T-cell (primary cell): ENCODE measurements at regions not wholly inside any gene's neighbourhood (a gene's known extent, or its start where the extent isn't known, plus 50 kb on each side); places are given as distances from the start of the nearest gene placed in this dataset.

Experiments
- ATAC-seq, 4 experiments: fragments of 200-7000 bp in 3 of 4; fragments of 150-1000 bp in 1 of 4; cut with Tn5 transposase; replicated peaks in 1 of 4; 1 replicate in 3 of 4; 2 replicates in 1 of 4; pipeline ENCODE4 v1.10.0; 2021; ENCODE audit warnings: moderate library complexity in 3 of 4, mild to moderate bottlenecking in 2 of 4, moderate number of reproducible peaks in 1 of 4
- CTCF ChIA-PET, 2 donors: fragments of 300-600 bp; sonication (Branson Sonifier 250); formaldehyde crosslinking; loops; one replicate each; lab custom pipeline; 2022; ENCODE audit warnings: antibody characterized with exemption in 2 of 2; lab: Charles Lee
- POLR2A ChIA-PET, 2 donors: fragments of 300-600 bp; sonication (Branson Sonifier 250); formaldehyde crosslinking; loops; one replicate each; lab custom pipeline; 2022; ENCODE audit warnings: antibody characterized with exemption in 2 of 2; lab: Charles Lee
- DNase-seq, 35 experiments: peaks; one replicate each; pipeline versions ENCODE4 v3.0.0 to v3.0.0-alpha.2; 2013 to 2023
- H3K27ac ChIP-seq: one replicate; pipeline ENCODE4 v1.5.1; 2013; ENCODE audit warnings: low read length
- H3K27me3 ChIP-seq, 2 experiments: replicated peaks in 1 of 2; 1 replicate in 1 of 2; 2 replicates in 1 of 2; pipeline versions ENCODE4 v1.6.1 to v1.7.0; 2013; ENCODE audit warnings: low read length in 1 of 2, mixed read lengths in 1 of 2; ENCODE audit not compliant: control insufficient read depth in 2 of 2, insufficient read depth in 2 of 2; ENCODE audit errors: extremely low read depth in 1 of 2
- H3K36me3 ChIP-seq, 2 donors: 1 replicate in 1 of 2; 2 replicates in 1 of 2; pipeline versions ENCODE4 v1.6.1 to v1.7.0; 2013; ENCODE audit warnings: low read length in 1 of 2; ENCODE audit not compliant: control insufficient read depth in 2 of 2, insufficient read depth in 1 of 2; ENCODE audit errors: extremely low read depth in 1 of 2
- H3K4me1 ChIP-seq, 2 experiments: 1 replicate in 1 of 2; 2 replicates in 1 of 2; pipeline versions ENCODE4 v1.6.1 to v1.7.0; 2013; ENCODE audit warnings: low read length in 2 of 2, mixed read lengths in 1 of 2; ENCODE audit not compliant: insufficient read depth in 2 of 2, control insufficient read depth in 1 of 2; ENCODE audit errors: extremely low read depth in 1 of 2
- H3K4me3 ChIP-seq, 2 donors: 1 replicate in 1 of 2; 2 replicates in 1 of 2; pipeline versions ENCODE4 v1.5.1 to v1.7.0; 2013; ENCODE audit warnings: mild to moderate bottlenecking in 2 of 2, low read length in 1 of 2, moderate library complexity in 1 of 2; ENCODE audit not compliant: control insufficient read depth in 1 of 2; ENCODE audit errors: extremely low read depth in 1 of 2
- H3K9me3 ChIP-seq: 2 replicates; pipeline ENCODE4 v1.7.0; 2013
- H3K27ac Mint-ChIP-seq, 2 donors: one replicate each; pipeline ENCODE4 v1.8.0; 2020 to 2021; ENCODE audit warnings: mild to moderate bottlenecking in 2 of 2, mixed read lengths in 2 of 2
- H3K27me3 Mint-ChIP-seq, 2 donors: one replicate each; pipeline ENCODE4 v1.8.0; 2021 to 2022; ENCODE audit warnings: mixed read lengths in 2 of 2
- H3K36me3 Mint-ChIP-seq: one replicate; pipeline ENCODE4 v1.8.0; 2021; ENCODE audit warnings: mixed read lengths
- H3K4me1 Mint-ChIP-seq, 3 donors: one replicate each; pipeline ENCODE4 v1.8.0; 2020 to 2022; ENCODE audit warnings: mixed read lengths in 3 of 3, mild to moderate bottlenecking in 1 of 3
- H3K4me3 Mint-ChIP-seq, 3 donors: one replicate each; pipeline ENCODE4 v1.8.0; 2020 to 2022; ENCODE audit warnings: mild to moderate bottlenecking in 3 of 3, mixed read lengths in 3 of 3, moderate library complexity in 3 of 3
- H3K9me3 Mint-ChIP-seq, 3 donors: one replicate each; pipeline ENCODE4 v1.8.0; 2020 to 2022; ENCODE audit warnings: mixed read lengths in 3 of 3
- WGBS: methylation state at CpG from one replicate; pipeline ENCODE4 v1.1.5; 2013; ENCODE audit warnings: missing lambda C conversion rate; ENCODE audit not compliant: insufficient coverage; 5-methylcytosine and 5-hydroxymethylcytosine counted together

- H3K4me1 ChIP-seq, result no peaks in the 10 kb centered on the region
- CTCF ChIA-PET, result no interaction called here
Measured at GRCh38 chr14:87122166-87122565, 870.8 kb downstream of the GALC start.

GRCh38 chr14:87121716-87122115 lies 871.3 kb downstream of the GALC start:
- H3K9me3 ChIP-seq, result peaks cover 3% of the 10 kb centered on the region
- CTCF ChIA-PET, result no interaction called here
- H3K27ac ChIP-seq, result no peak overlapping the region
- H3K27me3 ChIP-seq, result no peaks in the 10 kb centered on the region
- Mint-ChIP-seq H3K27ac (no peak overlapping the region), H3K4me3 (no peak overlapping the region), H3K36me3 (no peaks in the 10 kb centered on the region), H3K4me1 (no peaks in the 10 kb centered on the region), H3K9me3 (peaks cover 0 to 10% (median 8%) of the 10 kb centered on the region in 3 donors), H3K27me3 (no peaks in the 10 kb centered on the region)
- 42% methylated on average over 2 of the region's 2 CpGs for WGBS
- H3K36me3 ChIP-seq, result no peaks in the 10 kb centered on the region
- ATAC-seq, result no peak
- POLR2A ChIA-PET, result no interaction called here
- no peaks in the 10 kb centered on the region for H3K4me1 ChIP-seq
- no peak overlapping the region for H3K4me3 ChIP-seq
- no peak for DNase-seq

More at GRCh38 chr14:87122166-87122565, 870.8 kb downstream of the GALC start:
- POLR2A ChIA-PET, result no interaction called here
- Histone ChIP-seq H3K27me3 (no peaks in the 10 kb centered on the region), H3K36me3 (no peaks in the 10 kb centered on the region), H3K4me3 (no peak overlapping the region), H3K9me3 (peaks cover 3% of the 10 kb centered on the region), H3K27ac (no peak overlapping the region)
- H3K27ac Mint-ChIP-seq, result no peak overlapping the region
- no peaks in the 10 kb centered on the region for H3K36me3 Mint-ChIP-seq
- no peaks in the 10 kb centered on the region for H3K4me1 Mint-ChIP-seq
- DNase-seq, result no peak
- H3K9me3 Mint-ChIP-seq, result peaks cover 4 to 10% (median 8%) of the 10 kb centered on the region in 3 donors
- H3K4me3 Mint-ChIP-seq, result no peak overlapping the region
- H3K27me3 Mint-ChIP-seq, result no peaks in the 10 kb centered on the region
- no peak for ATAC-seq

GRCh38 chr14:87115234-87115633 lies 877.7 kb downstream of the GALC start:
- Histone ChIP-seq H3K27me3 (no peaks in the 10 kb centered on the region), H3K4me1 (no peaks in the 10 kb centered on the region), H3K36me3 (no peaks in the 10 kb centered on the region), H3K4me3 (no peak overlapping the region), H3K27ac (no peak overlapping the region), H3K9me3 (no peaks in the 10 kb centered on the region)
- POLR2A ChIA-PET, result no interaction called here
- no peaks in the 10 kb centered on the region for H3K27me3 Mint-ChIP-seq
- WGBS, result no CpG with 5 or more reads among the region's 1 CpG
- H3K27ac Mint-ChIP-seq, result no peak overlapping the region
- DNase-seq (no peak), ATAC-seq (no peak)
- H3K9me3 Mint-ChIP-seq, result peaks cover 0 to 14% (median 11%) of the 10 kb centered on the region in 3 donors
- no peaks in the 10 kb centered on the region for H3K36me3 Mint-ChIP-seq
- CTCF ChIA-PET, result no interaction called here
- H3K4me3 Mint-ChIP-seq, result no peak overlapping the region
- H3K4me1 Mint-ChIP-seq, result no peaks in the 10 kb centered on the region

- Histone ChIP-seq H3K9me3 (no peaks in the 10 kb centered on the region), H3K4me3 (no peak overlapping the region), H3K27me3 (no peaks in the 10 kb centered on the region), H3K36me3 (no peaks in the 10 kb centered on the region), H3K27ac (no peak overlapping the region), H3K4me1 (no peaks in the 10 kb centered on the region)
- Mint-ChIP-seq H3K4me1 (no peaks in the 10 kb centered on the region), H3K36me3 (no peaks in the 10 kb centered on the region), H3K27me3 (no peaks in the 10 kb centered on the region), H3K4me3 (no peak overlapping the region), H3K9me3 (peaks cover 5 to 24% (median 10%) of the 10 kb centered on the region in 3 donors), H3K27ac (no peak overlapping the region)
- DNase-seq (no peak), ATAC-seq (no peak)
- ChIA-PET CTCF (no interaction called here), POLR2A (no interaction called here)
- WGBS, result no CpG with 5 or more reads among the region's 5 CpGs
Measured at GRCh38 chr14:87113286-87113685, 879.7 kb downstream of the GALC start.

- POLR2A ChIA-PET, result no interaction called here
- no peaks in the 10 kb centered on the region for H3K27me3 ChIP-seq
- Mint-ChIP-seq H3K9me3 (peaks cover 14 to 35% (median 16%) of the 10 kb centered on the region in 3 donors), H3K4me1 (no peaks in the 10 kb centered on the region), H3K27me3 (no peaks in the 10 kb centered on the region), H3K27ac (no peak overlapping the region), H3K4me3 (no peak overlapping the region), H3K36me3 (no peaks in the 10 kb centered on the region)
- CTCF ChIA-PET, result no interaction called here
- whole genome bisulfite sequencing, result no CpG with 5 or more reads among the region's 3 CpGs
- no peak overlapping the region for H3K27ac ChIP-seq
- no peaks in the 10 kb centered on the region for H3K36me3 ChIP-seq
- DNase-seq (no peak), ATAC-seq (no peak)
- no peak overlapping the region for H3K4me3 ChIP-seq
- H3K4me1 ChIP-seq, result no peaks in the 10 kb centered on the region
- no peaks in the 10 kb centered on the region for H3K9me3 ChIP-seq
Measured at GRCh38 chr14:87111741-87112140, 881.2 kb downstream of the GALC start.

- H3K4me3 Mint-ChIP-seq, result no peak overlapping the region
- H3K36me3 ChIP-seq, result no peaks in the 10 kb centered on the region
- DNase-seq (no peak), ATAC-seq (no peak)
- H3K9me3 Mint-ChIP-seq, result peaks cover 14 to 35% (median 16%) of the 10 kb centered on the region in 3 donors
- POLR2A ChIA-PET, result no interaction called here
- no peak overlapping the region for H3K27ac Mint-ChIP-seq
- no peak overlapping the region for H3K27ac ChIP-seq
- 90% methylated on average over 1 of the region's 1 CpG for WGBS
- CTCF ChIA-PET, result no interaction called here
- no peaks in the 10 kb centered on the region for H3K9me3 ChIP-seq
- no peaks in the 10 kb centered on the region for H3K4me1 Mint-ChIP-seq
- no peaks in the 10 kb centered on the region for H3K27me3 ChIP-seq
- no peak overlapping the region for H3K4me3 ChIP-seq
- no peaks in the 10 kb centered on the region for H3K36me3 Mint-ChIP-seq
- H3K4me1 ChIP-seq, result no peaks in the 10 kb centered on the region
- H3K27me3 Mint-ChIP-seq, result no peaks in the 10 kb centered on the region
Measured at GRCh38 chr14:87111126-87111525, 881.9 kb downstream of the GALC start.

- Histone ChIP-seq H3K27me3 (no peaks in the 10 kb centered on the region), H3K4me3 (no peak overlapping the region), H3K4me1 (no peaks in the 10 kb centered on the region), H3K27ac (no peak overlapping the region), H3K36me3 (no peaks in the 10 kb centered on the region), H3K9me3 (no peaks in the 10 kb centered on the region)
- no peak overlapping the region for H3K27ac Mint-ChIP-seq
- DNase-seq (no peak), ATAC-seq (no peak)
- ChIA-PET CTCF (no interaction called here), POLR2A (no interaction called here)
- no peaks in the 10 kb centered on the region for H3K4me1 Mint-ChIP-seq
- H3K4me3 Mint-ChIP-seq, result no peak overlapping the region
- H3K36me3 Mint-ChIP-seq, result no peaks in the 10 kb centered on the region
- H3K27me3 Mint-ChIP-seq, result no peaks in the 10 kb centered on the region
- H3K9me3 Mint-ChIP-seq, result peaks cover 14 to 35% (median 16%) of the 10 kb centered on the region in 3 donors
- WGBS, result no CpG with 5 or more reads among the region's 3 CpGs
Measured at GRCh38 chr14:87109271-87109670, 883.7 kb downstream of the GALC start.
